IMR-90 (cell line): ENCODE measurements at regions not wholly inside any gene's neighbourhood (a gene's known extent, or its start where the extent isn't known, plus 50 kb on each side); places are given as distances from the start of the nearest gene placed in this dataset.

Experiments
- ATAC-seq: fragments of 200-7000 bp; cut with Tn5 transposase; 2 replicates; pipeline ENCODE4 v1.9.1; 2020; ENCODE audit warnings: low read depth, mild to moderate bottlenecking, moderate library complexity
- BruUV-seq: library from RNA; stranded (reverse); fragments of 400-500 nt; replicated peaks from 2 replicates; lab custom pipeline; 2021; lab: Mats Ljungman, UMichigan
- CTCF ChIA-PET: fragments of 300-600 bp; formaldehyde crosslinking; extraction: SDS; loops from one replicate; lab custom pipeline; 2021; ENCODE audit warnings: antibody characterized with exemption; lab: Yijun Ruan, JAX
- POLR2A ChIA-PET: fragments of 300-600 bp; sonication (Branson Sonifier 250); formaldehyde crosslinking; loops from one replicate; lab custom pipeline; 2022; ENCODE audit warnings: antibody characterized with exemption; ENCODE audit not compliant: unreplicated experiment; lab: Charles Lee
- DNase-seq: peaks from one replicate; pipeline ENCODE4 v3.0.0; 2013
- H2AFZ ChIP-seq: replicated peaks from 2 replicates; pipeline ENCODE3; 2013; ENCODE audit warnings: low read length, mild to moderate bottlenecking; ENCODE audit not compliant: poor library complexity
- H2AK5ac ChIP-seq: 2 replicates; pipeline ENCODE4 v1.6.1; 2013; ENCODE audit warnings: low read depth, low read length, inconsistent platforms
- H2AK9ac ChIP-seq: replicated peaks from 2 replicates; pipeline ENCODE3; 2013; ENCODE audit warnings: mild to moderate bottlenecking, low read depth, low read length, moderate library complexity; ENCODE audit not compliant: poor library complexity
- H2BK120ac ChIP-seq: 2 replicates; pipeline ENCODE4 v1.6.1; 2013; ENCODE audit warnings: low read depth, low read length, inconsistent platforms
- H2BK15ac ChIP-seq: 3 replicates; pipeline ENCODE4 v1.6.1; 2013; ENCODE audit warnings: low read depth, low read length, inconsistent platforms
- H2BK20ac ChIP-seq: 2 replicates; pipeline ENCODE4 v1.6.1; 2013; ENCODE audit warnings: low read depth, mild to moderate bottlenecking, inconsistent platforms, low read length, moderate library complexity
- H2BK5ac ChIP-seq: 2 replicates; pipeline ENCODE4 v1.6.1; 2013; ENCODE audit warnings: mild to moderate bottlenecking, low read depth, low read length, inconsistent platforms; ENCODE audit not compliant: poor library complexity, severe bottlenecking
- H3K14ac ChIP-seq: replicated peaks from 2 replicates; pipeline ENCODE4 v1.6.1; 2013; ENCODE audit warnings: low read depth, low read length, inconsistent platforms
- H3K18ac ChIP-seq: 2 replicates; pipeline ENCODE4 v1.6.1; 2013; ENCODE audit warnings: low read depth, low read length, control low read depth
- H3K23ac ChIP-seq: 2 replicates; pipeline ENCODE4 v1.6.1; 2013; ENCODE audit warnings: low read depth, low read length, inconsistent platforms
- H3K27ac ChIP-seq: 2 replicates; pipeline ENCODE4 v1.5.1; 2013; ENCODE audit warnings: mild to moderate bottlenecking, control low read depth, low read length; ENCODE audit not compliant: insufficient read depth
- H3K27me3 ChIP-seq: 2 replicates; pipeline ENCODE4 v1.6.1; 2013; ENCODE audit warnings: low read length; ENCODE audit not compliant: control insufficient read depth, insufficient read depth
- H3K36me3 ChIP-seq: 2 replicates; pipeline ENCODE4 v1.6.1; 2013; ENCODE audit warnings: low read length, mixed read lengths; ENCODE audit not compliant: control insufficient read depth, insufficient read depth
- H3K4ac ChIP-seq: 2 replicates; pipeline ENCODE4 v1.6.1; 2013; ENCODE audit warnings: low read depth, low read length, inconsistent platforms
- H3K4me1 ChIP-seq: 2 replicates; pipeline ENCODE4 v1.6.1; 2013; ENCODE audit warnings: low read length, mixed read lengths; ENCODE audit not compliant: control insufficient read depth, insufficient read depth
- H3K4me2 ChIP-seq: 2 replicates; pipeline ENCODE4 v1.6.1; 2013; ENCODE audit warnings: low read depth, mild to moderate bottlenecking, control low read depth, low read length, moderate library complexity
- H3K4me3 ChIP-seq: 2 replicates; pipeline ENCODE4 v1.5.1; 2013; ENCODE audit warnings: low read depth, mild to moderate bottlenecking, control low read depth, low read length, moderate library complexity; ENCODE audit not compliant: insufficient read depth
- H3K56ac ChIP-seq: 2 replicates; pipeline ENCODE4 v1.6.1; 2013; ENCODE audit warnings: low read length, inconsistent platforms; ENCODE audit not compliant: insufficient read depth; ENCODE audit errors: extremely low read depth
- H3K79me1 ChIP-seq, 2 experiments: 2 replicates each; pipeline ENCODE4 v1.6.1; 2013; ENCODE audit warnings: low read length in 2 of 2, inconsistent platforms in 1 of 2, low read depth in 1 of 2
- H3K9ac ChIP-seq: 2 replicates; pipeline ENCODE4 v1.6.1; 2013; ENCODE audit warnings: low read depth, low read length, control low read depth
- H3K9me1 ChIP-seq: 2 replicates; pipeline ENCODE4 v1.6.1; 2013; ENCODE audit warnings: low read length, inconsistent platforms; ENCODE audit not compliant: insufficient read depth
- H3K9me3 ChIP-seq: 2 replicates; pipeline ENCODE4 v1.6.1; 2013; ENCODE audit warnings: low read length; ENCODE audit not compliant: control insufficient read depth, insufficient read depth
- H4K20me1 ChIP-seq: 2 replicates; pipeline ENCODE4 v1.6.1; 2013; ENCODE audit warnings: low read length, inconsistent platforms; ENCODE audit not compliant: insufficient read depth
- H4K5ac ChIP-seq: 2 replicates; pipeline ENCODE4 v1.6.1; 2013; ENCODE audit warnings: mild to moderate bottlenecking, low read depth, low read length, control low read depth
- H4K8ac ChIP-seq, 2 experiments: 2 replicates each; pipeline ENCODE4 v1.6.1; 2013; ENCODE audit warnings: low read depth in 2 of 2, low read length in 2 of 2, control low read depth in 1 of 2, inconsistent platforms in 1 of 2
- H4K91ac ChIP-seq: 2 replicates; pipeline ENCODE4 v1.6.1; 2013; ENCODE audit warnings: low read depth, low read length, inconsistent platforms; ENCODE audit not compliant: insufficient read depth
- BHLHE40 ChIP-seq: fragments of 150-350 bp; IDR thresholded peaks from 2 replicates; pipeline ENCODE4 v1.6.1; 2016; ENCODE audit warnings: mild to moderate bottlenecking, low read depth, low read length
- CHD1 ChIP-seq: IDR thresholded peaks from 2 replicates; pipeline ENCODE4 v1.6.1; 2012; ENCODE audit warnings: low read depth, low read length, improper control_type of control experiment
- MXI1 ChIP-seq: IDR thresholded peaks from 2 replicates; pipeline ENCODE4 v1.6.1; 2012; ENCODE audit warnings: low read depth, mild to moderate bottlenecking, low read length, moderate library complexity, borderline replicate concordance
- RFX5 ChIP-seq: IDR thresholded peaks from 2 replicates; pipeline ENCODE4 v1.8.0; 2012; ENCODE audit warnings: low read depth, mild to moderate bottlenecking, low read length, moderate library complexity
- SMC3 ChIP-seq: fragments of 150-350 bp; IDR thresholded peaks from 2 replicates; pipeline ENCODE4 v1.6.1; 2016; ENCODE audit warnings: low read depth, mild to moderate bottlenecking, antibody characterized with exemption, low read length, moderate library complexity
- WGBS, 2 experiments: methylation state at CpG; one replicate each; pipeline versions ENCODE4 v1.1.5 to v1.1.7; 2013; ENCODE audit warnings: missing lambda C conversion rate in 2 of 2; ENCODE audit not compliant: insufficient read length in 1 of 2; ENCODE audit errors: extremely low coverage in 2 of 2; 5-methylcytosine and 5-hydroxymethylcytosine counted together
- dilution Hi-C: fragments of 300-500 bp; cut with HindIII; formaldehyde crosslinking; loops from one replicate; pipeline ENCODE4 v1.14.3; 2018; ENCODE audit warnings: low sequenced_read_pairs; ENCODE audit not compliant: unreplicated experiment
- in situ Hi-C: fragments of 300-500 bp; cut with MboI; formaldehyde crosslinking; loops from 3 replicates; pipeline ENCODE4 v1.14.3; 2019; ENCODE audit warnings: low sequenced_read_pairs, inconsistent platforms, mixed read lengths
- intact Hi-C: fragments of 100-400 bp; cut with micrococcal nuclease; formaldehyde crosslinking; loops from 2 replicates; pipeline ENCODE4 v1.10.0; 2022
- TF ChIP-seq, protein P1 (sequence below): fragments of 150-350 bp; IDR thresholded peaks from 2 replicates; pipeline ENCODE4 v1.6.1; 2016; ENCODE audit warnings: low read depth, mild to moderate bottlenecking, low read length, moderate library complexity, borderline replicate concordance

- POLR2A ChIA-PET, result no interaction called here
- no peak overlapping the region for H3K4me2 ChIP-seq
- CTCF ChIA-PET, result no interaction called here
- H2BK5ac ChIP-seq, result no peak overlapping the region
- H3K18ac ChIP-seq, result no peak overlapping the region
- H3K4ac ChIP-seq, result no peak overlapping the region
- no peak for ATAC-seq
- no peak overlapping the region for H3K4me3 ChIP-seq
- H3K27me3 ChIP-seq, result no peaks in the 10 kb centered on the region
- no peak overlapping the region for H2AFZ ChIP-seq
- TF ChIP-seq SMC3 (no peak), BHLHE40 (no peak), MXI1 (no peak), CHD1 (no peak), RFX5 (no peak)
- TF ChIP-seq, protein P1, sequence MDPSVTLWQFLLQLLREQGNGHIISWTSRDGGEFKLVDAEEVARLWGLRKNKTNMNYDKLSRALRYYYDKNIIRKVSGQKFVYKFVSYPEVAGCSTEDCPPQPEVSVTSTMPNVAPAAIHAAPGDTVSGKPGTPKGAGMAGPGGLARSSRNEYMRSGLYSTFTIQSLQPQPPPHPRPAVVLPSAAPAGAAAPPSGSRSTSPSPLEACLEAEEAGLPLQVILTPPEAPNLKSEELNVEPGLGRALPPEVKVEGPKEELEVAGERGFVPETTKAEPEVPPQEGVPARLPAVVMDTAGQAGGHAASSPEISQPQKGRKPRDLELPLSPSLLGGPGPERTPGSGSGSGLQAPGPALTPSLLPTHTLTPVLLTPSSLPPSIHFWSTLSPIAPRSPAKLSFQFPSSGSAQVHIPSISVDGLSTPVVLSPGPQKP, result no peak
- H3K27ac ChIP-seq, result no peak overlapping the region
- no CpG with 5 or more reads among the region's 2 CpGs for WGBS, 2 experiments
- dilution Hi-C loops (no loop called here), in situ Hi-C loops (no loop called here), intact Hi-C loops (no loop called here)
- H3K14ac ChIP-seq, result no peak overlapping the region
- H2AK9ac ChIP-seq, result no peak overlapping the region
- H3K36me3 ChIP-seq, result no peaks in the 10 kb centered on the region
- no peak overlapping the region for H2BK120ac ChIP-seq
- no peaks in the 10 kb centered on the region for H3K4me1 ChIP-seq
- DNase-seq, result peak; percentile 29
- H3K23ac ChIP-seq, result no peak overlapping the region
- no peak overlapping the region for H2BK15ac ChIP-seq
- H3K9me1 ChIP-seq, result no peaks in the 10 kb centered on the region
- H3K79me1 ChIP-seq, result no peaks in the 10 kb centered on the region
- H4K91ac ChIP-seq, result no peak overlapping the region
- no peak overlapping the region for H2AK5ac ChIP-seq
- H4K20me1 ChIP-seq, result no peaks in the 10 kb centered on the region
- no peak overlapping the region for H4K5ac ChIP-seq
- no peak overlapping the region for H4K8ac ChIP-seq
- BruUV-seq, result no TSS peak
- H3K9me3 ChIP-seq, result no peaks in the 10 kb centered on the region
- no peak overlapping the region for H3K9ac ChIP-seq
- no peak overlapping the region for H3K56ac ChIP-seq
- no peak overlapping the region for H2BK20ac ChIP-seq
Measured at GRCh38 chrX:22349116-22349515, 76.4 kb downstream of the CBLL2 start.
